AG04450 (cell line): ENCODE measurements at regions not wholly inside any gene's neighbourhood (a gene's known extent, or its start where the extent isn't known, plus 50 kb on each side); places are given as distances from the start of the nearest gene placed in this dataset.
"Not testable (repeated sequence)": the region's sequence is repeated elsewhere in the genome, so short reads cannot be mapped to it uniquely, and the experiment has no call there.

Source experiments
- CTCF ChIA-PET: fragments of 300-600, 350-600 bp; formaldehyde crosslinking; extraction: SDS; loops from one replicate; lab custom pipeline; 2022; ENCODE audit warnings: antibody characterized with exemption, inconsistent platforms; lab: Charles Lee
- POLR2A ChIA-PET: fragments of 350-600 bp; formaldehyde crosslinking; extraction: SDS; loops from one replicate; lab custom pipeline; 2021; ENCODE audit warnings: antibody characterized with exemption, inconsistent platforms; lab: Yijun Ruan, JAX
- DNase-seq: peaks from one replicate; pipeline ENCODE4 v3.0.0-alpha.2; 2011; ENCODE audit warnings: low read depth, low spot score
- H3K27ac ChIP-seq: one replicate; pipeline ENCODE4 v1.5.1; 2012; ENCODE audit warnings: low read depth, low read length, control low read depth
- H3K27me3 ChIP-seq: one replicate; pipeline ENCODE4 v1.6.0; 2012; ENCODE audit warnings: low read length; ENCODE audit not compliant: control insufficient read depth, insufficient read depth
- H3K4me3 ChIP-seq: 2 replicates; pipeline ENCODE4 v1.5.1; 2011; ENCODE audit warnings: mild to moderate bottlenecking, low read depth, low read length, control low read depth
- H3K9me3 ChIP-seq: 2 replicates; pipeline ENCODE4 v1.5.1; 2012; ENCODE audit warnings: low read length; ENCODE audit not compliant: control insufficient read depth, insufficient read depth
- CTCF ChIP-seq: IDR thresholded peaks from 2 replicates; pipeline ENCODE4 v1.5.1; 2011; ENCODE audit warnings: low read depth, low read length, control low read depth, inconsistent platforms

GRCh38 chr4:32686123-32686522 is 1966.0 kb downstream of the PCDH7 start:
- TF ChIP-seq CTCF: no peak
- Histone ChIP-seq H3K9me3 (0 out of 2 replicates have a peak, but pooled peaks cover 2% of the 10 kb centered on the region), H3K27ac (no peak overlapping the region), H3K4me3 (no peak overlapping the region), H3K27me3 (no peaks in the 10 kb centered on the region)
- ChIA-PET CTCF (no interaction called here), POLR2A (no interaction called here)
- no peak for DNase-seq

DNA sequence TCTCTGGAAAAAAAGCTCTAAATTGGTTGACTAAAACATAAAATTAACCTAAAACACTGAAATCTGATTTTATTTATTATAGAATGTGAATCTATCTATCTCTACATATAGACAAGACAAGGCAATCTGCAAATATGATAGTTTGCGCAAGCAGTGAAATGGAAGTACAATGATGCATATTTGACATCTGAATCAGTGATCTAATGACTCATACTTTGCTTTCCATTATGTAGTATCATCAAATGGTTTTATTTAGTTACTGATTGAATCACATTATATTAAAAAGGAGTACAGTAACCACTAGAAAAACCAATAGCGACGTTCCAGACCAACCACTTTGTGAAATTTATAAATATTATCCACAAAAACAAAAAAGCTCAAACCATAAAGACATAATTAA is 1969.3 kb downstream of the PCDH7 start:
- no peaks in the 10 kb centered on the region for H3K27me3 ChIP-seq
- POLR2A ChIA-PET: no interaction called here
- H3K27ac ChIP-seq: no peak overlapping the region
- CTCF ChIA-PET: no interaction called here
- DNase-seq: no peak
- H3K4me3 ChIP-seq: no peak overlapping the region
- H3K9me3 ChIP-seq: peaks cover 3% of the 10 kb centered on the region; the same call in 1 of the 2 replicates
- no peak for TF ChIP-seq CTCF

DNA sequence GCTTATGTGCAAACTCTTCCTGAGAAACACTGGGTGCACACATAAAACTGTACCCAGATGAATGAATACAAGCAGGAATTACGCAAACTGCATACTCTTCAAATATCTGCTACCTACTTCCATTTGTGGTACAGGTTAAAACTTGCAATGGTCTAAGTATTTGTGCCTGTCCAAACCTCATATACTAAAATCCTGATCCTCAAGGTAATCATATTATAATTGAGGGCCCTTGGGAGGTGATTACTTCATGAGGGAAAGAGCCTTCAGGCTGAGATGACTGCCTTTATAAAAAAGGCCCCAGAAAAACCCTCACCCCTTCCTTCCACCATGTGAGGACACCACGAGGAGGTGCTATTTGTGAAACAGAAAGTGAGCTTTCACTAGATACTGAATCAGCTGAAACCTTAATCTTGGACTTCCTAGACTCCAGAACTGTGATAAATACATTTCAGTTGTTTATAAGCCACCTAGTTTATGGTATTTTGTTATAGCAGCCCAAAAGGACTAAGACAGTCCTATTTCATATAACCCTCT is 1977.2 kb downstream of the PCDH7 start:
- TF ChIP-seq CTCF: no peak
- ChIA-PET POLR2A (no interaction called here), CTCF (no interaction called here)
- H3K9me3 ChIP-seq: peaks cover 3% of the 10 kb centered on the region; the same call in 1 of the 2 replicates
- DNase-seq: no peak
- H3K27me3 ChIP-seq: no peaks in the 10 kb centered on the region
- no peak overlapping the region for H3K27ac ChIP-seq
- H3K4me3 ChIP-seq: no peak overlapping the region

DNA sequence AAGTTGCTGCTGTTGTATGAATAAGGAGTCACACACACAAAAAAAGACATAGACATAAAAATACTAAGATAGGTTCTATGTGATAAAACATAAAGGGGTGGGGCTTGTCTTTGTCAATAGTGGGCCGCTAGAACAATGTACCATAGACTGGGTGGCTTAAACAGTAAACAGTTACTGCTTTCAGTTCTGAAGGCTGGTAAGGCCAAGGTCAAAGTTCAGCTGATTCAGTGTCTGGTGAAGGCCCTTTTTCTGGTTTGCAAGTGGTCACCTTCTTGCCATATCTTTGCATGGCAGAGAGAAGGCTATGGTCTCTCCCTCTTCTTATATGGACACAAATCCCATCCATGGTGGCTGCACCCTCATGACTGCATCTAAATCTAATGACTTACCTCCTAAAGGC is 1980.7 kb downstream of the PCDH7 start:
- no peak for TF ChIP-seq CTCF
- Histone ChIP-seq H3K27me3 (no peaks in the 10 kb centered on the region), H3K27ac (no peak overlapping the region), H3K9me3 (no peaks in the 10 kb centered on the region), H3K4me3 (no peak overlapping the region)
- DNase-seq: no peak
- ChIA-PET CTCF (no interaction called here), POLR2A (no interaction called here)

DNA sequence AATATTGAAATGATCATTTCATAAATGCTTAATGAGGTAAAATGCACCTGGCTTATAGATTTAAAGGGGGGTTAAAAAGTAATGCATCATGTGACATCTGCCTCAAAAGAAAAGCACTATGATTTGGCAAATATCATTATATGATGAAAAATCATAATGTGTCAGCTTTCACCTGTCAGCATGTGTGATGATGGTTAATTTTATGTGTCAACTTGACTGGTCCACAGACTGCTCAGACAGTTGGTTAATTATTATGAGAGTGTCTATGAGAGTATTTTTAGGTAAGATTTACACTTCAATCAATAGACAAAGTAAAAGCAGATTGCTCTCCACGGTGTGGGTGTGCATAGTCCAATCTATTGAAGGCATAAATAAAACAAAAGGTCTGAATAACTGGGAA is 1986.7 kb downstream of the PCDH7 start:
- no peaks in the 10 kb centered on the region for H3K27me3 ChIP-seq
- no peak for DNase-seq
- ChIA-PET POLR2A (no interaction called here), CTCF (no interaction called here)
- no peaks in the 10 kb centered on the region for H3K9me3 ChIP-seq
- H3K4me3 ChIP-seq: no peak overlapping the region
- no peak overlapping the region for H3K27ac ChIP-seq
- TF ChIP-seq CTCF: no peak

GRCh38 chr4:32716090-32716620 is 1996.0 kb downstream of the PCDH7 start:
- CTCF ChIA-PET: interaction anchor here (0.6 kb wide), 1 partner anchor 671 kb away, joined by 3 read pairs; no protein-coding TSS in a partner anchor

More at GRCh38 chr4:32716090-32716620, 1996.0 kb downstream of the PCDH7 start:
- peaks cover 12% of the 10 kb centered on the region; the same call in 1 of the 2 replicates for H3K9me3 ChIP-seq
- H3K27ac ChIP-seq, H3K27me3 ChIP-seq, H3K4me3 ChIP-seq, POLR2A ChIA-PET, DNase-seq: not testable (repeated sequence)
